Fibroblast of skin of scalp (primary cell): ENCODE measurements at regions not wholly inside any gene's neighbourhood (a gene's known extent, or its start where the extent isn't known, plus 50 kb on each side); places are given as distances from the start of the nearest gene placed in this dataset.

Experiments
- DNase-seq: peaks from one replicate; pipeline ENCODE4 v3.0.0-alpha.2; 2013

DNA sequence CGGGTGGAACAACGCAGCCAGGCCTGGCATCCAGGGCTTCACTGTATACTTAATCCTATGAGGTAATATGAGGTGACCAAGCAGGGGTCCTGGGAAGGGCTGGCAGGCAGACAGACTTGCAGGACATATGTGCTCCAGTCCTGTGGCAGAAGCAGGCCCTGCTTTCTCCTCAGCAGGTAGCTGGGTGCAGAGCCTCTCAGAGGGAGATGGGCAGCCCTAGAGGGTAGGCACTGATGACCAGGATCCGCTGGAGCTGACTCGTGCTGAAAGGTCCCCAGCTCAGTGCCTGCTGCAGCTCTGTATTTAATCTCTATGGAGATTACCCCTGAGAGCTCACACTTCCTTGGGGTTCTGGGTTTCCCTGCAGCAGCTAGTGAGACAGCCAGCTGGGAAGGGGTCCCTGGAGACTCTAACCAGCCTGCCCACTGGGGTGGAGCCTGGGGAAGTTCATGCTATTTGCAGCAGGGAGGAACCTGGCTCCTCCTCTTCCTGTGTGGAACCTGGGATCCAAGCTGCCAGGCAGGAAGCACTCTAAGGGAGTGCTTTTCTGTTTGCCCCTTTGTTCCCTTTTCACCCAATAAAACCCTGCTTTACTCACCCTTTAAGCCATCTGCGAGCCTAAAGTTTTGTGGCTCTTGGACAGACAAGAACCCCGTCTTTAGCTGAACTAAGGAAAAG, 339.2 kb downstream of the DCAF12L2 start:
- no peak for DNase-seq

DNA sequence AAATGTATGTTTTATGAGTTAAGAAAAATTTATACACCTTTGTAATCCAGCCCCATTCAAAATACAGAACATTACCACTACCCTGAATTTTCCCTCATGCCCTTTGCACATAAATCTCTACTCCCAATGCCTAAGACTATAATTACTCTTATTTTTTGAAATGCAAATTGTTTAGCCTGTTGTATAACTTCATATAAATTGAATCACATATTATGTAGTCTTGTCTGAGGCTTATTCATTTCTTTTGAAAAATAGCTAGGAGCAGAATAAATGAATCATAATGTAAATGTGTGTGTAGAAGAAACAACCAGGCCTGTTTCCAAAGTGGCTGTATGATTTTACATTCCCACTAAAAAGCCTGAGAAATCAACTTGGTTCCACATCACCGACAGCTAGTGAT, 319.8 kb downstream of the DCAF12L2 start:
- DNase-seq = no peak

DNA sequence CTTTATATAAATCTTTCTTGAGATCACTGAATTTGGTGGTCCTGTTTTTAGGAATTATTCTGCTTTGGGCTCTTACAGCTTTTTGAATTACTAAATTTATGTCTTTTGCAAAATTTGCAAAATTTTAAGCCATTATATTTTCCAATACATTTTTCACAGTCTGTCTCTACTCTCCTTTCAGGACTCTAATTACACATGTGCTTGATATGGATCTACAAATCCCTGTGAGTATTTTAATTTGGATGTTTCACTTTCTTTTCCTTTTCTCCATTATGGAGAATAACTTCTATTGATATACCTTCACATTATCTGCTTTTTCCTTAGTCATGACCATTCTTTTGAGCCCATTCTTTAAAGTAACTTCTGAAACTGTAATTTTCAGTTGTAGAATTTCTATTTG, 315.4 kb downstream of the DCAF12L2 start:
- no peak for DNase-seq

DNA sequence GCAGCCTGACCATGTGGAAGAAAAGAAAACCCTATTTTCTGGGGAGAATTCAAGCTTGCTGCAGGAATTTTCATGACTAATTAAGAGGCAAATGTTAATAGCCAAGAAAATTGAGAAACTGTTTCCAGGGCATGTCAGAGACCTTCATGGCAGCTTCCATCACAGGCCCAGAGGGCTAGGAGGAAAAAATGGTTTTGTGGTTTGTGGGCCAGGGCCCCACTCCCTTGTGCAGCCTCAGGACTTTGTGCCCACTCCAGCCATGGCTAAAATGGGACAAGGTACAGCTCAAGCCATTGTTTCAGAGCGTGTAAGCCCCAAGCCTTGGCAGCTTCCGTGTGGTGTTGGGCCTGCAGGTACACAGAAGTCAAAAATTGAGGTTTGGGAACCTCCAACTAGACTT, 282.9 kb downstream of the DCAF12L2 start:
- DNase-seq = no peak

DNA sequence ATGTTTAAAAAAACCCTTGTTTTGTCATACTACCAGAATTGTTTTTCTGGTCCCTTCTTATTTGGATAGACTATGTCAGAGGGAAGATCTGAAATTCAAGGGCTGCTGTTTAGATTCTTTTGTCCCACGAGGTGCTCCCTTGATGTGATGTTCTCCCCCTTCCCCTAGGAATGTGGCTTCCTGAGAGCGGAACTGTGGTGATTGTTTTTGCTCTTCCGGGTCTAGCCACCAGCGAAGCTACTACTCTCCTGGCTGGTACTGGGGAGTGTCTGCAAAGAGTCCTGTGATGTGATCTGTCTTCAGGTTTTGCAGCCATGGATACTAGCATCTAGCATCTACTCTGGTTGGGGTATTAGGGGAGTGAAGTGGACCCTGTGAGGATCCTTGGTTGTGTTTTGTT, 271.1 kb downstream of the DCAF12L2 start:
- DNase-seq = no peak

DNA sequence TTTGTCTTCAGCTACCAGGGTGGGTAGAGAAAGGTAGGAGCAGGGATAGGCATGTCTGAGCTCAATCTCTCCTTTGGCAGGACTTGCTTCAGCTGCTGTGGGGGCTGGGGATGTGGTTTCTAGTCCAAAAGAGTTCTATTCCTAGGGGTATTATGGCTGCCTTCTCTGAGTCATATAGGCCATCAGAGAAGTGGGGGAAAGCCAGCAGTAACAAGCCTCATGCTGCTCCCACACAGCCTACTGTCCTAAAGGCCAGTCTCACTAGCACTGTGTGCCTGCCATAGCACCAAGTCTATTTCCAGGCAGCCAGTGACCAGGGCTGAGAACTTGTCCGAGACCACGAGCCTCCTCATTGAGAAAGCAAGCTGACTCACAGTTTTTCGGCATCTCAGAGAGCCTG, 270.6 kb downstream of the DCAF12L2 start:
- no peak for DNase-seq

DNA sequence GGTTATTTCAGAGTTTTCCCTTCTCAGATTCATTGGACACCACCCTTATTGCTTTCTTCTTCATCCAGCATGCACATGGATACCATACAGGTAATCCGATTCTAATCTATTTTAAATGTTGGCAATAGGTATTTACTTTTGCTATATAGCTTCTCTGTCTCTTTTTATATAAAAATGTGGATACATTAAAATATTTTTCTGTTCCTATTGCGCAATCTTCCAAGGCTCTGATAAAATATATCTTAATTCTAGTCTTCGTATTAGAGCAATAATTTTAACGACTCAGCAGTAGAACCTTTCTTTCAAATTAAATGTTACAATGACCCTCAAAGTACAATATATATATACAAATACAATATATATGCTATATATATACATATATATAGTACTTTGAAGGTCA, 239.8 kb downstream of the DCAF12L2 start:
- no peak for DNase-seq

DNA sequence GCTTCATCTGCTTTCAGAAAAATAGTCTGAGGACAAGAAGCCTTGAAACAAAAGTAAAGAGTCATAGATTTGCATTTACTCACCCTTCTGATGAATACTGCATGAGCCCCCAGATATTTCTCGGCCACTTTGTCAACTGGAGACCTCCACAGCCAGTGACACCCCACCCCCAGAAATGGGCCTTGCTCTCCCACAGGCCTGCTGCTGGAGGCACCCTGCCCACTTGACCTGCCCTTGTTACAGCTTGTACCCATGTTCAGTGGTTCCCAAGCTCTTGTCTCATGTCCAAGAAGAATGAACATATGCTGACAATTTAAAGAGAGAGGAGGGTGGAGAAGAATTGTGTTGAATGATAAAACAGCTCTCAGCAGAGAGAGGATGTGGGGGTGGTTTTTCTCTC, 225.1 kb downstream of the DCAF12L2 start:
- no peak for DNase-seq

DNA sequence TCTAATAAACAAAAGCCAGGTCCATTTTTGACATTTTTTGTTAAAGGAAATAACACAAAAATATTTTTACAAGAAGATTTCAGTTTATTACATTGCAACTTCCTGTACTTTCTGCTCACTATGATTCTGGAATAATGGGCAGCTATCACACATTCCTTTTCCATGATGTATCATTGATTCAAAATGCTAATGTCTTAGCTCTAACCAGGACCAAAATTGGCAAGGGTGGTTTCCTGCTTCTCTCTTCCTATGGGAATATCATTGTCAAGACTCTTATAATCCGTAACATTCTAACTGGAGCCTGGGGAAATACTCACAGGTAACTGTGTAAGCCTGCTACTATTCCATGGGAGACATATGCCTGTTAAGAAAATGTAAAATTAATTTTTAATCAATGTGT, 218.6 kb downstream of the DCAF12L2 start:
- DNase-seq = peak; percentile 22

DNA sequence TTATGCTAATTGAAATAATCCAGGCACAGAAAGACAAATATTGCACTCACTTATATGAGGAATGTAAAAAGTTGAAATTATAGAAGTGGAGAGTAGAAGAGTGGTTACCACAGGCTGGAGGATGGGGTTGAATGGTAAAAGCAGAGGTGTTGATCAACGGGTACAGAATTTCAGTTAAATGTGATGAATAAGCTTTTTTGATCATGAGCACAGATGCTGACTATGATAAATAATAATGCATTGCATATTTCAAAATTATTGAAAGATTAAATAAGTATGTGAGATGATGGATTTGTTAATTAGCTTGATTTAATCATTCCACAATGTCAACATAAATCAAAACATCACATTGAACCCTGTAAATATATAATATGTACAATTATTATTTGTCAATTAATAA, 213.1 kb downstream of the DCAF12L2 start:
- DNase-seq = no peak

DNA sequence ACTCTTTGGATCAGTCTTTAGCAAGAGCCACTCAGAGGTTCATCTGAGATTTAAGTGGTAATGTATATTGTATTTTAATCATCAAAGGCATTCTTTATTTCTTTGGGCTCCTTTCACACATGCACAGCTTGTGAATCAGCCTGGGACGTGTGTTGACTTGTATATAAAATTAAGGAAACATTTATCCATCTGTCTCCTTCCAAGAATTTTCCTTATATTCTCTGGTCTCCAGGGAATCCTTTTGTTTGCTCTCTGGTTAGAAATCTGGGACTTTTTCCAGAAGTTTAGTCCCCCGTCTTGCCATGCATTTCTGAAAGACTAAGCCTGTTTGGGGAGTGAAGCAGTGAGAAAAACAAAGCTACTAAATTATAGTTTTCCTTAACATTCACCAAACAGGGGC, 212.3 kb downstream of the DCAF12L2 start:
- DNase-seq = peak; percentile 36

DNA sequence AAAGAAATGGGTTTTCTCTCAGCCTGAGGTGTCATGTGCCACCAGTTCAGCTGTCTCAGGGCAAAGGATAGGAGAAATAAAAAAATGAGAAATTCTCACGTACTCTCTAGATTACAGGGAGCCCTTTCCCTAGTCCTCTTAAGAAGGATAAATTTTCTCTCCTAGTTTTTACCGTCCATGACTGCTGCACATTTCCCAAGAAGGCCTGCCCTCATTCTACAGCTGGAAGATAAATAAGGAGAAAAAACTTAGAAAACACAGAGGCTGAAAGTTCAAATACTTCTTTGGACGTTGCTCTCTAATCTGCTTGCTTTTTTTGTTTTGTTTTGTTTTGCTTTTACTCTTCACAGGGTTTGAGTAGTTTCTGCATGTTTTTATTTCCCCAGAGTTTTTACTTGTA, 211.9 kb downstream of the DCAF12L2 start:
- DNase-seq = no peak

DNA sequence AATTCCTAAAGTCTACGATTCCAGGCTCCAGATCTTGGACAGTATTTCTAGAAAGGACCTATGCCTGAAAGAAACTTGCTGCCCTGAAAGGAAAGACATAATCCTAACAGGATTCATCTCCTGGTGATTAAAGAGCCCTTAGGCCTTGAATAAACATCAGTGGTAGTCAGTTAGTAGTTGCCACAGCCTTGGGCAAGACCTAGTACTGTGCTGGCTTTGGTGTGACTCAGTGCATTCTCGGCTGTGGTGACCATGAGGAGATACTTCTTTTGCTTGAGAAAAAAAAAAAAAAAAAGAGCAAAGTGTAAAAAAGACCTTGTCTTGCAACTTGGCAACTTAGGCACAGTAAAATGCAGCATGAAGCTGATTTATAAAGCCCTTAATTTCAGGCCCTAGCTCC, 188.2 kb downstream of the DCAF12L2 start:
- no peak for DNase-seq

DNA sequence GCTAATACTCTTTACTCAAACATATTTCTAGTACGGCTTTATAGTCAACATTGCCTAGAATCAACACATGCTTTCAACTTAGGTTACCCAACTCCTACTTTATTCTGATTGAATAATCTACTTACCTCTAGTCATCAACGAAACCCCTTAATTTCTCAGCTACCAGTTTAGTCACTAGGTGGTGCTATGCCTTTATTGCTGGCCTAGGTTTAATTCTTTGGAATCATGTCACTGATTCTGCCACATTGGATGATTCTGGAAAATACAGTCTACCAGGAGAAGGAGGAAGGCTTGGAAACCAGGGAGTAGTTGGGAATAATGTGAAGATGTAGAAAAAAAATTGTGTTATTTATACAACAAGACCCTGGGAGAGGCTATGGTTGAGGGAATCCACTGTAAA, 167.7 kb downstream of the DCAF12L2 start:
- DNase-seq = peak; percentile 0

DNA sequence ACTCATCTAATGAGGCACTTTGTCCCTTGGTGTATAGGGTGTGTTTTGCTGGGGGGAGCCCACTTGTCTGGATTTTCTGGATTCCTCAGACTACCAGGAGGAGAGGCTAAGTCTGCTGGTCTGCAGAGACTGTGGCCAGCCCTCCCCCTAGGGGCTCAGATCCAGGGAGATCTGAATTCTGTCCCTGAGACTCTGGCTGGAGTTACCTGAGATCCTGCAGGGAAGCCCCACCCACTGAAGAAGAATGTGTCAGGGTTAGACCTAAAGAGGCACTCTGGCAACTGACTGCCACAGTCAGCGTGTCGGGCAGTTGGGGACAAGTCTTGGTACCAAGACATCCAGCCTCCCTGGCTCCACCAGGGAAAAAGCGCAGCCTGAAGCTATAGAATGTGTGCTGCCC, 138.9 kb downstream of the DCAF12L2 start:
- DNase-seq = no peak

DNA sequence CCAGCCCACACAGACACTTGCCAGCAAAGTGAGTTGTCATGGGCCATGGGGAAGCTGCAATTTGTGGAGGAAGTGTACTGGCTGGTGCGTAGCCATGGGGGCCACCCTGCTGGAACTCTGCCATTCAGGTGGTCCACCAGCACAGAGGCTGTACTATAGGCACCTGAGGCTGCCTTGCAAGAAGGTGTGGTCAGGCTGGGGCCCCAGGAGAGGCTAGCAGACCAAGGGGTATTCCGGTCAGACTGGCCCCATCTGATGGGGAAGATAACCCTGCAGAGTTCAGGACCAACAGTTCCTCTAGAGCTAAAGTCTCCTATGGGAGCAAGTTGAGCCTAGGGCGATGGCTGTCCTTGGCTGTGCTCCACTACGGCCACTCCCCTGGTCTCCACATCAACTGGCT, 136.1 kb downstream of the DCAF12L2 start:
- no peak for DNase-seq

DNA sequence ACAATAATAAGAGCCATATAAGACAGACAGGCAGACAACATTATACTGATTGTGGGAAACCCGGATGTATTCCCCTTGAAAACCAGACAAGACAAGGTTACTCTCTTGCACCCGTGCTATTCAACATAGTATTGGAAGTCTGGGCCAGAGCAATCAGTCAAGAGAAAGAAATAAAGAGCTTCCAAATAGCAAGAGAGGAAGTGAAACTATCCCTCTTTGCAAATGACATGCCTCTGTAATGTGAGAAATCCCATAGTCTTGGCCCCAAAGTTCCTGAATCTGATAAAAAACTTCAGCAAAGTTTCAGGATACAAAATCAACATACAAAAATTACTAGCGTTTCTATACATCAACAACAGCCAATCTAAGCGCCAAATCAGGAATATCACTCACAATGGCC, 102.1 kb downstream of the DCAF12L2 start:
- no peak for DNase-seq

DNA sequence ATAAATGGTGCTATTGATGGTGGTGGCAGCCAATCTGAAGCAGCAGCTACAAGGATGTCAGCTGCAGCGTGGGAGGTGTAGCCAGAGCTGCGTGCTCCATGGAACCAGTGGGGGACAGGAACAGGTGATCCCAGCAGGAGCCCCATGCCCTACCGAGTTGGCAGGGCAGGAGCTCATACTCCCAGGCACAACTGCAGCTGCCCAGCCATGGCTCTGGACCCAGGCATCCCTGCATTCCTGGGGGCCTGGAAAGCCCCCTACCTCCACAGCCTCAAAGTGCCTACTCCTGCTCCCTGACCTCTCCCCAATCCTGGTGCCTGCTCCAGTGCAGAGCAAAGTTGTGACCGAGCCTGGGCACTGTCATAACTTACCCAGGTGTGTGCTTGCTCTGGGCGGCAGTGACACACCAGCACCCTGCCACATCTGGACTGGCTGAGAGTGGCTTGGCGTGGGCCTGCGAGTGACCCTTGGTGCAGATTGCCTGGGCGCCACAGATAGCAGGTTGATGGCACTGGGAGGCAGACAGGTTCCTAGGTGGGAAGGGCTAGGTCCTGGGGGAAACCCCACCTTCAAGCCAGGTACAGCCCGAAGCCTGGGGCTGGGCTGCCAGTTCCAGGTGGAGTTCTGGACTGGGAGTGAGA, 101.1 kb downstream of the DCAF12L2 start:
- no peak for DNase-seq

DNA sequence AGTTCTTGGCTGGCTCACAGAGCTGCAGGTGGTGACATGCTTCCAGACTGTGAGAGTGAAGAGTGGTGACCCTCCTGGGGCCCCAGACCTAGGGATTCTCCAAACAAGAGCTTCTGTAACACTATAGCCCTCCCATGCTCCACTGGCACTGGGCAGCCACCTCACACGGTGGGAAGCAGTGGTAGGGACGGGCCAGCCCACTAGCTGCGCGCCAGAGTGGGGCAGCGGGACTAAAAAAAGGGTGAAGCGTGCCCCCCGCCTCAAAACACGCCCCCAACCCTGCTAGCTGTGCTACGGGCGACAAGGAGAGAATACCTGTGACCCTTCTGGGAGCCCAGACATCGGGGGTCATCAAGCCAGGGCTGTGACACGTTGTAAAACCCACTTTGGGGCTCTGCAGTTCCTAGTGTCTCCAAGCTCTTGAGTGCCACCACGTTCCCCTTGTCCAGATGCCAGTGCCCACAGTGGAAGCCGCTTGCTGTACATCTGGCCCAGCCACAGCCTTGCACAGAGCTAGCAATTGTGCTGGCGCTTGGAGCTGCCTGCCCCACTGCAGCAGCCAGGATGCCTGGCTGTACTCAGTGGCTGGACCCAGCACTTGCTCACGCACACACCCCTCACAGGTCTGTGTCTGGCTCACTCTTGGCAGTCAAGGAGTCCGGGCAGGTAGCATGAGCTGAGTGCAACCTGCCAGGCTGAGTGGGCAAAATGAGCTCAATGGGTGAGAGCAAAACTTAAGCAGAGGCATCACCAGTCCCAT, 100.0 kb downstream of the DCAF12L2 start:
- no peak for DNase-seq
